Large intestine (tissue), 3 donors: ENCODE measurements at regions not wholly inside any gene's neighbourhood (a gene's known extent, or its start where the extent isn't known, plus 50 kb on each side); places are given as distances from the start of the nearest gene placed in this dataset.

Experiments used
- DNase-seq, 2 donors: peaks; one replicate each; pipeline versions ENCODE4 v3.0.0 to v3.0.0-alpha.2; 2013
- H3K27ac ChIP-seq: one replicate; pipeline ENCODE4 v1.5.1; 2013; ENCODE audit warnings: low read length
- H3K27me3 ChIP-seq: 2 replicates; pipeline ENCODE4 v1.6.1; 2013; ENCODE audit warnings: low read length; ENCODE audit not compliant: control insufficient read depth, insufficient read depth
- H3K36me3 ChIP-seq: 2 replicates; pipeline ENCODE4 v1.6.1; 2013; ENCODE audit warnings: low read length; ENCODE audit not compliant: control insufficient read depth, insufficient read depth
- H3K4me1 ChIP-seq: one replicate; pipeline ENCODE4 v1.6.1; 2013; ENCODE audit warnings: low read length; ENCODE audit not compliant: control insufficient read depth, insufficient read depth
- H3K4me3 ChIP-seq: one replicate; pipeline ENCODE4 v1.5.1; 2013; ENCODE audit warnings: low read length
- H3K9me3 ChIP-seq: one replicate; pipeline ENCODE4 v1.6.1; 2013; ENCODE audit warnings: mild to moderate bottlenecking, low read depth, low read length, moderate library complexity; ENCODE audit not compliant: control insufficient read depth
- WGBS: methylation state at CpG from one replicate; pipeline ENCODE4 v1.1.5; 2013; ENCODE audit warnings: low lambda C conversion rate; ENCODE audit not compliant: insufficient coverage; 5-methylcytosine and 5-hydroxymethylcytosine counted together

- Histone ChIP-seq H3K36me3 (no peaks in the 10 kb centered on the region), H3K27ac (no peak overlapping the region), H3K9me3 (no peaks in the 10 kb centered on the region), H3K27me3 (no peaks in the 10 kb centered on the region), H3K4me3 (no peak overlapping the region), H3K4me1 (no peaks in the 10 kb centered on the region)
- DNase-seq, result no peak
- WGBS, result no CpG with 5 or more reads among the region's 2 CpGs
Measured at GRCh38 chr2:226130192-226130591, 669.4 kb downstream of the IRS1 start.

DNA sequence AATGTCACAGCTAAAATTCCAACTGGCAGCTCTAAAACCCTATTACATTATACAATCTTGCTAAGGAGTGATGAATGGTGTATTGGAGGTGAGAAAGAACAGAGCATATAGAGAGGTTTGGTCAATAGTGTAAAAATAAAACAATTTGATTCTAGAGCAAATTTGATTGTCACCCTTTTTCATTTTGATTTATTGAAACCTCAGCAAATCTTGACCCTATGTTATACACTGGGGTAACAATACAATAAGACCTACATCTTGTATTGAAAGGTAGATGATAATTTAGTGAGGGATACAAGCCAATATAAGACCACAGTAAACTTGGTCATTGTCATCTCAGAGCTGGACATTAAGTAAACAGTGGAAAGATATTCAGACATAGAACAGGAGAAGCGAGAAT lies 671.9 kb downstream of the IRS1 start:
- H3K9me3 ChIP-seq, result no peaks in the 10 kb centered on the region
- no peak overlapping the region for H3K27ac ChIP-seq
- no peaks in the 10 kb centered on the region for H3K4me1 ChIP-seq
- no peak for DNase-seq
- H3K27me3 ChIP-seq, result no peaks in the 10 kb centered on the region
- 60% methylated on average over 1 of the region's 1 CpG for WGBS
- no peak overlapping the region for H3K4me3 ChIP-seq
- no peaks in the 10 kb centered on the region for H3K36me3 ChIP-seq

DNA sequence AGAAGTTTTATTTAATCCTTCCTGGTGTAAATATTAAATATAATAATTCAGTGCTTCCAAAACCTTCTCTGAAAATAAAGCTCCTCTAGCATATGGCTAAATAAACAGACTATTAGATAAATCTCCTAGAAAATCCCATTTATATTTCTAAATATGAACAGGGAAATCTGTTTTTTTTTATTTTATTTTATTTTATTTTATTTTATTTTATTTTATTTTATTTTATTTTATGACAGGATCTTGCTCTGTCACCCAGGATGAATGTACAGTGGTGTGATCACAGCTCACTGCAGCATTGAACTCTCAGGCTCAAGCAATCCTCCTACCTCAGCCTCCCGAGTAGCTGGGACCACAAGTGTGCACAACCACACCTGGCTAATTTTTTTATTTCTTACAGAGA lies 673.5 kb downstream of the IRS1 start:
- Histone ChIP-seq H3K9me3 (no peaks in the 10 kb centered on the region), H3K36me3 (no peaks in the 10 kb centered on the region), H3K27ac (no peak overlapping the region), H3K4me3 (no peak overlapping the region), H3K27me3 (no peaks in the 10 kb centered on the region), H3K4me1 (no peaks in the 10 kb centered on the region)
- WGBS, result no CpG with 5 or more reads among the region's 1 CpG
- DNase-seq, result no peak

DNA sequence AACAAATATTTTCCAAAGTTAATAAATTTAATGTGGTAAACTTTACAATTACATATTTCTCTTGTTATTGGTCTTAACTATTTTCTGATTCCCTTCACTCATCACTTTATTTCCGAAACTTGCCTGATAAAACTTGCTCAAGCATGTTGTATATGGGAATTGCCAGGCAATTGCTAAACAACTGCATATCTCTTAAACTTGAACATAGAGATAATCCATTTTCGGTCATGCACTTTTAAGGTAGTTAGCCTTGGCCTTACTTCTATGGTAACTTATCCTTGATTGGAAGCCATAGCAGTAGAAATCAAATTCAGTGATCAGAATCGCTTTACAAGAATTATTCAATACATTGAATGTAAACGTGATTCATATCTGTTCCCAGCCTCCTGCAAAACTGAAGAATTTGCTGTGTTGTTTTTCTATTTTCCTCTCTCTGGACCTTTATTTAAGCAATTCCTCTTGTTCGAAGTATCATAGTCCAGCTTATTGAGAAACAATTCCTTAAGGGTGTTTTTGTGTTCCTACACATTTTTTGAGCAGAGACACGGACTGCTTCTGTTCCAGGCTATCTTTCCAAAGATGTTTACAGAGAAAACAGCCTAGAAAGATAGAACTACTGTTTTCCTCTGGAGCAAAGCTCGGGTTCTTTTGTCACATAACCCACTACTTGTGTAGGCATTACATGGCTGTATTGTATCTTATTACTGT lies 674.3 kb downstream of the IRS1 start:
- DNase-seq, result no peak
- WGBS, result 88% methylated on average over 4 of the region's 7 CpGs
- H3K36me3 ChIP-seq, result no peaks in the 10 kb centered on the region

GRCh38 chr2:226124548-226125011 lies 675.0 kb downstream of the IRS1 start:
- Histone ChIP-seq H3K4me1 (no peaks in the 10 kb centered on the region), H3K27ac (no peak overlapping the region), H3K27me3 (no peaks in the 10 kb centered on the region), H3K36me3 (no peaks in the 10 kb centered on the region), H3K4me3 (no peak overlapping the region), H3K9me3 (no peaks in the 10 kb centered on the region)
- no CpG with 5 or more reads among the region's 2 CpGs for WGBS
- DNase-seq, result no peak

More for the DNA sequence above, 674.3 kb downstream of the IRS1 start:
- H3K4me1 ChIP-seq, result no peaks in the 10 kb centered on the region
- no peaks in the 10 kb centered on the region for H3K9me3 ChIP-seq
- H3K27ac ChIP-seq, result no peak overlapping the region
- no peaks in the 10 kb centered on the region for H3K27me3 ChIP-seq
- H3K4me3 ChIP-seq, result no peak overlapping the region

- WGBS, result 60% methylated on average over 1 of the region's 3 CpGs
- Histone ChIP-seq H3K9me3 (no peaks in the 10 kb centered on the region), H3K36me3 (no peaks in the 10 kb centered on the region), H3K27ac (no peak overlapping the region), H3K4me3 (no peak overlapping the region), H3K4me1 (no peaks in the 10 kb centered on the region), H3K27me3 (no peaks in the 10 kb centered on the region)
- DNase-seq, result no peak
Measured at GRCh38 chr2:226123300-226123699, 676.3 kb downstream of the IRS1 start.

DNA sequence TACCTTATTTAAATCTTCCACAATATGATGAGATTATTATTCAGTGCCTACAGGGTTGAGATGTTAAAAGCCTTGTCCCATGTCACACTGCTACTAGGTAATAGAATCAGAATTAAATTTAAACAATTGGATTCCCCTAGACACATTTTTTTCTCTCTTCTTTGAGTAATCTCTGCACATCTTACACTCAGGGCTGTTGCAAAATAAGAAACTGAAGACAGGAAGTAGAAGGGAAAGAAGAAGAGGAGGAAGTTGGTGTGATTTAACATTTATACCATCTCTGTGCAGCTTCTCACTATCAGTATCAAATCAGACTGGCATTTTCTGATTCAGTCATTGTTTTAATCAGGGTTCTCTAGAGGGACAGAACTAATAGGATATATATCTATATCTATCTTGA lies 677.6 kb downstream of the IRS1 start:
- Histone ChIP-seq H3K9me3 (no peaks in the 10 kb centered on the region), H3K4me3 (no peak overlapping the region), H3K4me1 (no peaks in the 10 kb centered on the region), H3K27ac (no peak overlapping the region), H3K36me3 (no peaks in the 10 kb centered on the region), H3K27me3 (no peaks in the 10 kb centered on the region)
- DNase-seq, result no peak

DNA sequence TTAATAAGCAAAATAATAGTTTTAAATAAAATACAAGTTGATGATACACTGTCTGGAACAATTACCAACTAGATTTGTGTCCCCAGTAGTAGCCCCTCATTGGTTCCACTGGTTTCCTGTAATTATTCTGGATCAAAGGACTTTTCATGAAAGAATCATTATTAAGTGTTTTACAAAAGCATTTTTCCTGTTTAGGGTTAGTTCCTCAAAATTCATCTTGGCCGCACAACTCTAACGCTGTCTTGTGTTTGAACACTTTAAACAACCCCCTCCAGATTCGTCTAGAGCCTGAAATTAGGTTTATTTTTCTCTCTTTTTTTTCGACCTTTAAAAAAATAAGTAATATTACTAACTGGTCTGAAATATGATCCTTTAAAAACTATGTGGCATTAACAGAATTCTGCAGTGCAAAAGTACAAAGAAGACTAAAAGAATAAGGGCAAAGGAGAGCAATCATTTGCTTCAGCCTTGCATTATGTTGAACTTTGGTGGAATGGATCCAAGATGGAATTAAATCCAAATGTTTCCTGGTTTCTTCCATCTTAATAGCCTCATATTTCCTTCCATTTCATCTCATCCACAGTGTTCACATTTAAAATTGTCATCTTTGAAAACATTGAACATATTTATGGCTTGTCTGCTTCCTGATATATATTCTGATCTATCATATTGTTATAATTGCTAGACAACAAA lies 678.4 kb downstream of the IRS1 start:
- Histone ChIP-seq H3K27ac (no peak overlapping the region), H3K4me3 (no peak overlapping the region), H3K9me3 (no peaks in the 10 kb centered on the region), H3K27me3 (no peaks in the 10 kb centered on the region), H3K36me3 (no peaks in the 10 kb centered on the region), H3K4me1 (no peaks in the 10 kb centered on the region)
- 90% methylated on average over 3 of the region's 4 CpGs for WGBS
- DNase-seq, result no peak

GRCh38 chr2:226118471-226119429 lies 680.9 kb downstream of the IRS1 start:
- H3K4me3 ChIP-seq, result no peak overlapping the region
- no peaks in the 10 kb centered on the region for H3K4me1 ChIP-seq
- H3K27me3 ChIP-seq, result no peaks in the 10 kb centered on the region

GRCh38 chr2:226117510-226118065 lies 682.0 kb downstream of the IRS1 start:
- Histone ChIP-seq H3K27ac (no peak overlapping the region), H3K4me1 (no peaks in the 10 kb centered on the region), H3K4me3 (no peak overlapping the region), H3K36me3 (no peaks in the 10 kb centered on the region), H3K27me3 (no peaks in the 10 kb centered on the region), H3K9me3 (no peaks in the 10 kb centered on the region)
- no peak for DNase-seq
- WGBS, result 60% methylated on average over 2 of the region's 3 CpGs

More at GRCh38 chr2:226118471-226119429, 680.9 kb downstream of the IRS1 start:
- H3K27ac ChIP-seq, result no peak overlapping the region
- H3K9me3 ChIP-seq, result no peaks in the 10 kb centered on the region
- peak in 1 of 2 donors; percentile 10 for DNase-seq
- 75% methylated on average over 5 of the region's 10 CpGs for WGBS
- H3K36me3 ChIP-seq, result no peaks in the 10 kb centered on the region
